ENCODE measurements at regions not wholly inside any gene's neighbourhood (a gene's known extent, or its start where the extent isn't known, plus 50 kb on each side); places are given as distances from the start of the nearest gene placed in this dataset.
A peak's percentile ranks its signal among the peaks of the same experiment; 100 is the strongest.
"Not testable (repeated sequence)": the region's sequence is repeated elsewhere in the genome, so short reads cannot be mapped to it uniquely, and the experiment has no call there.

DNA sequence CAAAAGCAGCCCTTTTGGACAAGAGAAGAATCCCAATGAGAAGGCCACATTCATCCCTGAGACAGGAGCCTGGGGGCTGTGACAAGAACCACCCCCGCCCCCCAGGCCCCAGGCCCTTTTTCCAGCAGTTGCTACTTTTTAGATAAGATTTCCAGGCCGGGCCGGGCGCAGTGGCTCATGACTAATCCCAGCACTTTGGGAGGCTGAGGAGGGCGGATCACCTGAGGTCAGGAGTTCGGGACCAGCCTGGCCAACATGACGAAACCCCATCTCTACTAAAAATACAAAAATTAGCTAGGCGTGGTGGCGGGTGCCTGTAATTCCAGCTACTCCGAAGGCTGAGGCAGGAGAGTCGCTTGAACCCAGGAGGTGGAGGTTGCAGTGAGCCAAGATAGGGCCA lies 179.4 kb downstream of the SPATA31A1 start:
- H3K9me3 ChIP-seq (ENCODE audit: control insufficient read depth, low read length, poor library complexity, severe bottlenecking); H3K4me1 Mint-ChIP-seq; H3K36me3 Mint-ChIP-seq (ENCODE audit: low read depth); H3K27me3 Mint-ChIP-seq; H3K4me3 Mint-ChIP-seq; H3K27ac Mint-ChIP-seq; ATAC-seq; DNase-seq: not testable (repeated sequence)

- not testable (repeated sequence) for DNase-seq; H3K9me3 ChIP-seq (ENCODE audit: control insufficient read depth, low read length, poor library complexity, severe bottlenecking); H3K36me3 Mint-ChIP-seq (ENCODE audit: low read depth); H3K4me1 Mint-ChIP-seq; H3K4me3 Mint-ChIP-seq; H3K27ac Mint-ChIP-seq; ATAC-seq
- H3K27me3 Mint-ChIP-seq: peaks cover 17% of the 10 kb centered on the region
Observed at GRCh38 chr9:39542157-39542556, 186.7 kb downstream of the SPATA31A1 start.

DNA sequence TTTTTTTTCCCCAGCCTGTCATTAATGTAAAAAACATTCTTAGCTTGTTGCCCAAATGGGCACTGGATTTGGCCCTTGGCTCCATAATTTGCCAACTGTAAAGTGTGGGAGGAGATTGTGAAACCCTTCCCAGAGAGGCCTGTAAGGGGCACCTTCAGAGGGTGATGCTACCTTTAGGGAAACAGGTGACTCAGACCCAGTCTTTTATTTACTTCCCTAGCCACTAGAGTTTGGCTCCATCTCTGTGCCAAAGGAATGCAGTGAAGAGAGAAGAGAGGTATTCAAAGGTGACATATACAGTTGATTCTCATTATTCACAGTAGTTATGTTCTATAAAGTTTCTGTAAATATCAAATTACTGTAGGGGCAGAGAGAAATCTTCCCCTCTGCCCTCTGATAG lies 189.6 kb downstream of the SPATA31A1 start:
- not testable (repeated sequence) for DNase-seq; H3K27ac Mint-ChIP-seq; H3K9me3 ChIP-seq (ENCODE audit: control insufficient read depth, low read length, poor library complexity, severe bottlenecking); H3K36me3 Mint-ChIP-seq (ENCODE audit: low read depth); H3K4me3 Mint-ChIP-seq; H3K4me1 Mint-ChIP-seq; ATAC-seq
- H3K27me3 Mint-ChIP-seq: peaks cover 17% of the 10 kb centered on the region

DNA sequence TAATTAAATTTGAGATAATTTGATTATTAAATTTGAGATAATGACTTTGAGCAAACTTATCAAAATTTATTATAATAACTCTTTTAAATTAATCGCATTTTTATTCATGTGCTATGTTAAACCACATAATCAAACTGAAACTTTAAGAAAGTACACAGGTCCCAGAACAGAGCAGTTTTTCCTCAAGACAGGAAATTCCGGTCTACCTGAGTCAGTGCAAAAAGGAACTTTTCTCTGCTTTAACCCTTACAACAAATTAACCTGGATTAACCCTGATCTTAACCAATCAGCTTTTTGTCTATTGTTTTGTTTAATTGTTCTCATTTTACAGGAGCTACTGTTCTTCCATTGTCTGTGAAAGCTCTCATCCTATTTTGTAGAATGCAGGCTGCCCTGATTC lies 195.1 kb downstream of the SPATA31A1 start:
- not testable (repeated sequence) for H3K4me1 Mint-ChIP-seq; H3K36me3 Mint-ChIP-seq (ENCODE audit: low read depth); H3K27me3 Mint-ChIP-seq; H3K9me3 ChIP-seq (ENCODE audit: control insufficient read depth, low read length, poor library complexity, severe bottlenecking); ATAC-seq; H3K27ac Mint-ChIP-seq; H3K4me3 Mint-ChIP-seq; DNase-seq

- ATAC-seq; H3K9me3 ChIP-seq (ENCODE audit: control insufficient read depth, low read length, poor library complexity, severe bottlenecking); H3K36me3 Mint-ChIP-seq (ENCODE audit: low read depth); H3K4me3 Mint-ChIP-seq; H3K27ac Mint-ChIP-seq; H3K4me1 Mint-ChIP-seq; DNase-seq; H3K27me3 Mint-ChIP-seq: not testable (repeated sequence)
Observed at GRCh38 chr9:39551544-39551943, 196.1 kb downstream of the SPATA31A1 start.

DNA sequence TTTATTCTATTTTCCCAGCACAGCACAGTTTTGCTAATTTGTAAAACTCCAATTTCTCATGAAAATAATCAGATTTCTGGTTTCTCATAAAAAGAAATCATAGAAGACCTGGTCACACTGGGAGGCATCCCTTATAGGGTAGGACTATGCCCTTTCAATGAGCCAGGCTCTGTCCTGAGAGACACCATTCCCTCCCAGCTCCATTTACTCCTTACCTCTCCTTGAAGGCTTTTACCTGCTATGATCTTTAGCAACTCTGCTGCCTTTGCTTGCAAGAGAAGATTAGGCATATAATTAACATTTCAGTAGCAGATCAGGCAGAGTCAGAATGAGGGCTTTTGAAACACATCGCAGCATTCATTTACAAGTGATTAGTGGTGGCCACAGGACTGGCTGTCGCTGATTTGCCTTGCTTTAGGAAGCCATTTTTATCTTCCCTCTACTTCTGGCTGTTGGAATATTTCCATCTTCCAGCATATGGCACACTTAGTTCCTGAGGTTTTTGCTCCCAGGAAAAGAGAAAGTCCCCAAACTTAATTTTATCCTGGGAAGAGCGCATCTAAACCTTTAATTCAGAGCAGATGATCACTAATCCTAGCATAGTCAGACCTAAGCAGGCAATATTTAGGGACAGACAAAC lies 196.9 kb downstream of the SPATA31A1 start:
- not testable (repeated sequence) for H3K9me3 ChIP-seq (ENCODE audit: control insufficient read depth, low read length, poor library complexity, severe bottlenecking); H3K27ac Mint-ChIP-seq; H3K36me3 Mint-ChIP-seq (ENCODE audit: low read depth); H3K4me1 Mint-ChIP-seq; H3K27me3 Mint-ChIP-seq; ATAC-seq; H3K4me3 Mint-ChIP-seq; DNase-seq

- ATAC-seq; H3K36me3 Mint-ChIP-seq (ENCODE audit: low read depth); DNase-seq; H3K27ac Mint-ChIP-seq; H3K9me3 ChIP-seq (ENCODE audit: control insufficient read depth, low read length, poor library complexity, severe bottlenecking); H3K27me3 Mint-ChIP-seq; H3K4me3 Mint-ChIP-seq; H3K4me1 Mint-ChIP-seq: not testable (repeated sequence)
Observed at GRCh38 chr9:39554352-39554751, 198.9 kb downstream of the SPATA31A1 start.

GRCh38 chr9:39559384-39559783 lies 203.9 kb downstream of the SPATA31A1 start:
- DNase-seq (peak in 2 of 3 donors; percentile 11 to 13), ATAC-seq (peak; percentile 46)
- not testable (repeated sequence) for H3K9me3 ChIP-seq (ENCODE audit: control insufficient read depth, low read length, poor library complexity, severe bottlenecking); H3K36me3 Mint-ChIP-seq (ENCODE audit: low read depth); H3K27ac Mint-ChIP-seq; H3K4me1 Mint-ChIP-seq; H3K27me3 Mint-ChIP-seq; H3K4me3 Mint-ChIP-seq

DNA sequence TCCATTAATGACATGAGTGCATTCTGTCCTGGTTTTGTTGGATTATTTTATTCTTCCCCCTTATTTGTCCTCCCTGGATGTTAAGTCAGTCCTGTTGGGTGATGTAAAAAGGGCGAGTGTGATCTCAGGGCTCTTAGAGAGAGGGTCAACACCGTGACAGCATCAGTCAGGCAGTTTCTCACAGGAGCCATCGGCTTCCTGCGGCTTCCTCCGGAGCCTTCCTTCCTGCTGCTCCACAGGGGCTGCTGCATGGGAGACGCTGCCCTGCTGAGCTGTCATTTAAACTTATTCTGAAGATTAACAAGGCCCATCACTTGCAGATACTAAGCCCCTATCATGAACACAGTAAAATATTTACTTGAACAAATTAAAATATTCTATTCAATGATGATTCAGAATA lies 211.3 kb downstream of the SPATA31A1 start:
- H3K27ac Mint-ChIP-seq; H3K36me3 Mint-ChIP-seq (ENCODE audit: low read depth); H3K9me3 ChIP-seq (ENCODE audit: control insufficient read depth, low read length, poor library complexity, severe bottlenecking); ATAC-seq; H3K4me1 Mint-ChIP-seq; DNase-seq; H3K27me3 Mint-ChIP-seq; H3K4me3 Mint-ChIP-seq: not testable (repeated sequence)

DNA sequence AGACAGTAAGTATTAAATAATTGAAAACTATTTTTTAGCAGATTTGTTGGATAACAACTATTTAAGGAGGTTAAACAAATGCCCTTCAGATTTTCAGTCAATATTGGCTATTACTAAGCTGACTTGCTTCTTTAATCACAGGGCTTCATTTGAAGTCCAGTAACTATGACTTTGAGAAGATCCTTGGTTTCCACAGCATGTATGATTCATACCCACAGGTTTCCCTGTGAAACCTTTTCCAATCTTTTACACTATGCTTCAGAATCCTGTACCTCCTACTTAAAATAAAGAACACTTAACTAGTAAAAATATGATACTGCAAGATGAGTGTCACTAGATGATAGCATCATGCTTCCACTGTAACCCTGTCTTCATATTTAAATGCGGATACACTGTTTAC lies 211.9 kb downstream of the SPATA31A1 start:
- DNase-seq; H3K4me1 Mint-ChIP-seq; H3K9me3 ChIP-seq (ENCODE audit: control insufficient read depth, low read length, poor library complexity, severe bottlenecking); H3K4me3 Mint-ChIP-seq; H3K27me3 Mint-ChIP-seq; H3K27ac Mint-ChIP-seq; ATAC-seq; H3K36me3 Mint-ChIP-seq (ENCODE audit: low read depth): not testable (repeated sequence)

- not testable (repeated sequence) for H3K9me3 ChIP-seq (ENCODE audit: control insufficient read depth, low read length, poor library complexity, severe bottlenecking); DNase-seq; H3K27me3 Mint-ChIP-seq; H3K36me3 Mint-ChIP-seq (ENCODE audit: low read depth); H3K27ac Mint-ChIP-seq; ATAC-seq; H3K4me1 Mint-ChIP-seq; H3K4me3 Mint-ChIP-seq
Observed at GRCh38 chr9:39568900-39569299, 213.4 kb downstream of the SPATA31A1 start.

GRCh38 chr9:39573024-39574022 lies 217.9 kb downstream of the SPATA31A1 start:
- not testable (repeated sequence) for H3K27ac Mint-ChIP-seq; H3K4me3 Mint-ChIP-seq; DNase-seq; H3K27me3 Mint-ChIP-seq; H3K4me1 Mint-ChIP-seq; ATAC-seq; H3K36me3 Mint-ChIP-seq (ENCODE audit: low read depth); H3K9me3 ChIP-seq (ENCODE audit: control insufficient read depth, low read length, poor library complexity, severe bottlenecking)

GRCh38 chr9:39579000-39579399 lies 223.5 kb downstream of the SPATA31A1 start:
- not testable (repeated sequence) for H3K9me3 ChIP-seq (ENCODE audit: control insufficient read depth, low read length, poor library complexity, severe bottlenecking); ATAC-seq; H3K4me3 Mint-ChIP-seq; DNase-seq; H3K36me3 Mint-ChIP-seq (ENCODE audit: low read depth); H3K4me1 Mint-ChIP-seq; H3K27ac Mint-ChIP-seq; H3K27me3 Mint-ChIP-seq
